Activated naive CD8-positive, alpha-beta T cell treated with anti-CD3 and anti-CD28 coated beads, Interleukin-2, amount 10 ng/mL, durations not matched to agents 7 days and 5 days (primary cell): ENCODE measurements at regions not wholly inside any gene's neighbourhood (a gene's known extent, or its start where the extent isn't known, plus 50 kb on each side); places are given as distances from the start of the nearest gene placed in this dataset.

Experiments used
- ATAC-seq: fragments of 150-1000 bp; cut with Tn5 transposase; one replicate; pipeline ENCODE4 v1.10.0; 2021; ENCODE audit warnings: low read depth, moderate library complexity
- POLR2A ChIA-PET: fragments of 350-600 bp; sonication (Branson Sonifier 250); formaldehyde crosslinking; loops from one replicate; lab custom pipeline; 2021; ENCODE audit warnings: antibody characterized with exemption; lab: Charles Lee
- DNase-seq: peaks from one replicate; pipeline ENCODE4 v3.0.0; 2021
- H3K27ac Mint-ChIP-seq: one replicate; pipeline ENCODE4 v1.8.0; 2022; ENCODE audit warnings: mild to moderate bottlenecking, mixed read lengths
- H3K27me3 Mint-ChIP-seq: one replicate; pipeline ENCODE4 v1.8.0; 2022; ENCODE audit warnings: mild to moderate bottlenecking, moderate library complexity, mixed read lengths
- H3K36me3 Mint-ChIP-seq: one replicate; pipeline ENCODE4 v1.8.0; 2021; ENCODE audit warnings: mild to moderate bottlenecking, mixed read lengths
- H3K4me1 Mint-ChIP-seq: one replicate; pipeline ENCODE4 v1.8.0; 2021; ENCODE audit warnings: mixed read lengths
- H3K4me3 Mint-ChIP-seq: one replicate; pipeline ENCODE4 v1.8.0; 2022; ENCODE audit warnings: mild to moderate bottlenecking, moderate library complexity, mixed read lengths
- H3K9me3 Mint-ChIP-seq: one replicate; pipeline ENCODE4 v1.8.0; 2021; ENCODE audit warnings: mixed read lengths

DNA sequence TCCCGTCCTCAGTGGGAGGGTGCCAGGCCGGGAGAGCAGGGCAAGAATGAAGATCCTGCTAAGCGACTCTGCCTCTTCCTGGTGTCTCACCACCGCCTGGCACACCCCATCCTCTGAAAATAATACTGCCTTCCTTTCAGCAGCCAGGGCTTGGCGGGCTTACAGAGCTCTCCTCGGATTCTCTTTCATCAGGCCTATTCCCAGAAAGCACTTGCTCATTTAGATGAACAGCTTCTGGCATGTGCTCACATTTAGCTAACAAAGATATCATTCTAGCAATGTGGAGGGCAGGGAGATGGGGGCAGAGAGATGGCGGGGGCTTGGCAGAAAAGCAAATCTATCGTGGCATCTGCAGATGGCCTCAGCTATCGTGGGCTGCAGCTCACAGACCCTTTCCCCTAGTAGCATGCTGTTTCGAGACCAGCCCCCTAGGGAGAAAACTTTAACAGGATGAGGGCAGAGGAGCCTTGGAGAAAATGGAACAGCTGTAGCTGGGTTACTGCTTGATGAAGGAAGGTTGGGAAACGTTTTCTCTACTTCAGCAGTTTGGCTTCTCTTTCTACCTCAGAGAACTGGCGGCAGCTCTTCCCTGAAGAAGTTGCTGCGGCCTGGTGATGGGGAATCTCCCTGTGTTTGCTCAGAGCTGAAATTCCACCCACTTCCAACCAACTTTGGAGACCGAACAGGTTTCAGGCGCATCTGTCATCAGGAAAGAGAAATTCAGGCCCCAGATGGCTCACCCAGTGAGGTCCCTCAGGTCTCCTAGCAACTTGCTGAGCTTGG lies 102.1 kb downstream of the TMEM174 start:
- ATAC-seq, result no peak
- H3K27me3 Mint-ChIP-seq, result peaks cover 21% of the 10 kb centered on the region

DNA sequence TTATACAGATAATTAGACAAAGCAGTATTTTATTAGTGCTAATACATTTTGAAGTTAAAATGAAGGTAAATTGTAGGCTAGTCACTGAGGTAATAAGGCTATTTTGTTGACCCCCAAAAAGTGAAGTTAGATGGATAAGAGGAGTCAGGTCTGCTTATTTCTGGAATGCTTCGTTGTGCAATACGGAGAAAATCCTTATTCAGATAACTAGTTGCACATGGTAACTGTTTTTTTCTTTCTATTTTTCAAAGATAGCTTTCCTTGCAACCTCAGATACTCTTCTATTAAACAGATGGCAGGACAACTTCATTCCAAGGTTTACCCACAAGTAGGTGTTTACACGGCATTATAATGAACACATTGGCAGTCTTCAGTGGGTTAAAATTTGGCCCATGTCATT lies 101.1 kb downstream of the TMEM174 start:
- no peak overlapping the region for H3K4me3 Mint-ChIP-seq
- no peaks in the 10 kb centered on the region for H3K9me3 Mint-ChIP-seq
- no peaks in the 10 kb centered on the region for H3K4me1 Mint-ChIP-seq
- peaks cover 18% of the 10 kb centered on the region for H3K27me3 Mint-ChIP-seq
- H3K36me3 Mint-ChIP-seq, result no peaks in the 10 kb centered on the region
- POLR2A ChIA-PET, result no interaction called here
- ATAC-seq (no peak), DNase-seq (no peak)
- no peak overlapping the region for H3K27ac Mint-ChIP-seq

More for the DNA sequence above, 102.1 kb downstream of the TMEM174 start:
- POLR2A ChIA-PET, result no interaction called here
- no peaks in the 10 kb centered on the region for H3K9me3 Mint-ChIP-seq
- no peak overlapping the region for H3K4me3 Mint-ChIP-seq
- DNase-seq, result no peak
- H3K4me1 Mint-ChIP-seq, result no peaks in the 10 kb centered on the region
- no peaks in the 10 kb centered on the region for H3K36me3 Mint-ChIP-seq
- H3K27ac Mint-ChIP-seq, result no peak overlapping the region

DNA sequence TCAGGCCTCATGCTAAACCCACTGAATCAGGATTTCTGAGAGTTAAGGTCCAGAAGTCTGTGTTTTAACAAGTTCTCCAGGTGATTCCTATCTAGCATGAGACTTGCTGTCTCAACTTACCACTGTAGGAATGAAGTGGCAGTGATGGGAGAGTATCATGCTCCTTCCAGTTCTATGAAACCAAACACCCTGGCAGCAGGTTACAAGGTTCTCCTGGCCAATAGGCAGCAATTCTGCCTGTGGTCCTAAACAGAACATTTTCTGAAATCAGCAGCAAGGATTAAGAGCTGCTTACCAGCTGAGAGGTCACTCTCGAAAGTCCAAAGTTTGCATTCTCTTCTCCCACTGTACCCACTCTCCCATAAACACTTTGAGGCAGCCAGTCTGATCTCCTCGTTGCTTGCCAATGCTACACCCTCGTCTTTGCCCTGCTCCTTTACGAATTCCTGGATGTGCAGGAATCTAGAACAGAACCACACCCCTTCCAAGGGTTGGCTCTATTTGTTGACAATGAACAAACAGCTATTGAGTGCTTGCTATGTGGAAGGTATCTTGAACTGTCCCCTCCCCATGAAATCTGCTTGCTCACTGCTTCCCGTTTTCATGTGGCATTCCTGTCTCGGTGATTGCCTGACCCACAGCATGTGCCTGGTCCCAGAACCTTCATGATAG lies 100.5 kb downstream of the TMEM174 start:
- peaks cover 20% of the 10 kb centered on the region for H3K27me3 Mint-ChIP-seq
- POLR2A ChIA-PET, result no interaction called here

DNA sequence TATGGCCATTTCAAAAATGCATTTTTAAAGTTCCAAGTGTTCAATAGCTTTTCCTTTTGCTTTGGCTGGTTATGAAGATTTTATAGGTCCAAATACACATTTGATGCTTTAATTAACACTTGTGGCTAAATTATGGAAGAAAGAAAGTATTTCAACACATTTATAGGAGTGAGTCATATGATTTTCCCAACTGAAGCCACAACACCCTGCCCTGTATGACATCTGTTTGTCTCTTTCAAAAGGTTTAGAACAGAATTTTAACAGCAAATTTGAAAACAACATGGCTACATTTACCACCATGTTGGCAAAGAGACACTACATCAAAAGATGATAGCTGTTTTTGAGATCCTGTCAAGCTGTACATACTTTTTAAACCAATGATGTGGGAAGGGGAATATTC lies 99.4 kb downstream of the TMEM174 start:
- no peaks in the 10 kb centered on the region for H3K36me3 Mint-ChIP-seq
- ATAC-seq (no peak), DNase-seq (no peak)
- no peak overlapping the region for H3K4me3 Mint-ChIP-seq
- POLR2A ChIA-PET, result no interaction called here
- H3K27ac Mint-ChIP-seq, result no peak overlapping the region
- peaks cover 22% of the 10 kb centered on the region for H3K27me3 Mint-ChIP-seq
- no peaks in the 10 kb centered on the region for H3K4me1 Mint-ChIP-seq
- H3K9me3 Mint-ChIP-seq, result no peaks in the 10 kb centered on the region

More for the DNA sequence above, 100.5 kb downstream of the TMEM174 start:
- Mint-ChIP-seq H3K4me3 (no peak overlapping the region), H3K9me3 (no peaks in the 10 kb centered on the region), H3K4me1 (no peaks in the 10 kb centered on the region), H3K36me3 (no peaks in the 10 kb centered on the region), H3K27ac (no peak overlapping the region)
- ATAC-seq, result no peak
- no peak for DNase-seq

DNA sequence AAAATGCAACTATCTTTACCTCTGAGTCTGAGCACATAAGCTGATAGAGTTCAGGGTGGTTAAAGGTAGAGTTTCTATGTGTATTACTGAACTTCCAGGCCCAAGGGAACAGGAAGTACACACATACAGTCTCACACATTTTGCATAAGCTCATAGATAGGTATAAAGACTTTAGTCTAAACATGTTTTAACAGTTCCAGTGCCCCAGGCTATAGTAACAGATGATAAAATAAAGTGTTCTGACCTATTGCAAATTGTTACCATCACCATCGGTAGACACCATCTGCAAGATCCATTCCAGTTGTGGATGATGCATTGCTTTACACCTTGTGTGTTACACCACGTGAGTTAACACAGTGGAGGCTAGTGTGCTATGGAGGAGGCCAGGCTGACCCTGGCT lies 95.8 kb downstream of the TMEM174 start:
- Mint-ChIP-seq H3K36me3 (no peaks in the 10 kb centered on the region), H3K27me3 (peaks cover 18% of the 10 kb centered on the region), H3K9me3 (no peaks in the 10 kb centered on the region), H3K4me3 (no peak overlapping the region), H3K4me1 (no peaks in the 10 kb centered on the region), H3K27ac (no peak overlapping the region)
- DNase-seq (no peak), ATAC-seq (no peak)
- POLR2A ChIA-PET, result no interaction called here

DNA sequence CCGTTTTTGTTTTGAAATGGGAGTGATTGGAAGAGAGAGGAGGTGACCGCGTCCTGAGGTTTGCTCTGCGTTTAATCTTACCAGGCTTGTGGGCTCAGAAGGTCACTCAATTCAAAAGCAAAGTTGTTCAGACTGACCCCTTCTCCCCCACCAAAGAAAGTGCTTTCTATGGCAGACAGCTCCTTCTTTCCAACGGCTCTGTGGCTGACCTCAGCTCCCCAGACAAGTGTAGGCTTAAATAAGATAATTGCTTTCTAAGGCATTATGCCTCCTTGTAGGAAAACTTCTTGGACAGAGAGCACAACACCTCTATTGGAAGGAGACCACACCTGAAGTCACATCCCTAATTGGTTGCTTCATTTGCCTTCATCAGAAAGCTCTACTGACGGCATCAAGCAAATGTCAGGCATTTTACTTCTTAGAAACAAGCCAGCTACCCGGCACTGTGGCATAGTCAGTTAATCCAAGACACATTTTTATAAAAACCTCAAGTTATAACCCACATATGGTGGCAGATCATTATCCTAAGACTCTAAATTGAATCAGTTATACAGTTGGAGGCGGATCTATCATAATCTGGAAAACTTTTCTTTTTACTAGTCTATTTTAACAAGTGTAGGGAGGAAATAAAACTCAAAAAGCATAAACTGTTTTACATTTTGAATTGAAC lies 94.9 kb downstream of the TMEM174 start:
- POLR2A ChIA-PET, result no interaction called here

DNA sequence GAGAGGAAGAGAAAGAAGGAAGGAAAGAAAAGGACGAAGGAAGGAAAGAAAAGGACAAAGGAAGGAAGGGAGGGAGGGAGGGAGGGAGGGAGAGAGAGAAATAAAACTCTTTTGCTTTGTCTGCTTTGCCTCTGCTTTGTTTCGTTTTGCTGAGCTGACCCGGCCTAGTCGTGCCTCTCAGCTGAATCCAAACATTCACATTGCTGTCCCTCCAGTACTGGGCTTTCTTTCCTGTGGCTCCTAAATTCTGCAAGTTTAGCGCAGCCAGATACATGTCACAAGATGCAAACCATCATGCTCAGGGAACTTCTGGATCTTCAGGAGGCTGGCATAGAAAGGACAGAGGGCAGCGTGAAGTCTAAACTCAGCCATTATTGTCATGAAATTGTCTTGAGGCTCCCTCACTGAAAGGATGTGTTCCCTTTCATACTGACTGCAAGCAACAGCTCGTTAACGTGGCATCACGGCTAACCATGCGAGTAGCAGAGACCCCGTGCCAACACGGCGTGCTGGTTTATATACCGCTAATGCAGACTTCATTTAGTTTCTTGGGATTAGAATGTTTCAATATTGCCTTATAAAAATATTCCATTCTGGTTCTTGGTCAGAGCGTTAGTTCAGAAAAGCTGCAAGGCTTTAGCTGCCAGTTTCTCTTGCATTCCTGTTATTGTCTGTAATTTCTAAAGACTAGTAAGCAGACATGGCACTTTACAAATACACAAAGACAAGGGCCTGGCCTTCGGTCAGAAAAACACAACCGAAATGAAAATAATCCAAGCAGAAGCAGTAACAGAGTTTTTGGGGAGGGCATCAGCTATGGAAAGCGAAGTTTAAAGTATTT lies 94.2 kb downstream of the TMEM174 start:
- no peak overlapping the region for H3K4me3 Mint-ChIP-seq
- ATAC-seq, result no peak
- H3K27me3 Mint-ChIP-seq, result peaks cover 14% of the 10 kb centered on the region
- DNase-seq, result no peak
- no peak overlapping the region for H3K27ac Mint-ChIP-seq
- H3K9me3 Mint-ChIP-seq, result no peaks in the 10 kb centered on the region
- no peaks in the 10 kb centered on the region for H3K4me1 Mint-ChIP-seq
- H3K36me3 Mint-ChIP-seq, result no peaks in the 10 kb centered on the region
- POLR2A ChIA-PET, result no interaction called here

More for the DNA sequence above, 94.9 kb downstream of the TMEM174 start:
- Mint-ChIP-seq H3K27me3 (peaks cover 12% of the 10 kb centered on the region), H3K36me3 (no peaks in the 10 kb centered on the region), H3K4me3 (no peak overlapping the region), H3K27ac (no peak overlapping the region), H3K4me1 (no peaks in the 10 kb centered on the region), H3K9me3 (no peaks in the 10 kb centered on the region)
- ATAC-seq, result no peak
- DNase-seq, result no peak

DNA sequence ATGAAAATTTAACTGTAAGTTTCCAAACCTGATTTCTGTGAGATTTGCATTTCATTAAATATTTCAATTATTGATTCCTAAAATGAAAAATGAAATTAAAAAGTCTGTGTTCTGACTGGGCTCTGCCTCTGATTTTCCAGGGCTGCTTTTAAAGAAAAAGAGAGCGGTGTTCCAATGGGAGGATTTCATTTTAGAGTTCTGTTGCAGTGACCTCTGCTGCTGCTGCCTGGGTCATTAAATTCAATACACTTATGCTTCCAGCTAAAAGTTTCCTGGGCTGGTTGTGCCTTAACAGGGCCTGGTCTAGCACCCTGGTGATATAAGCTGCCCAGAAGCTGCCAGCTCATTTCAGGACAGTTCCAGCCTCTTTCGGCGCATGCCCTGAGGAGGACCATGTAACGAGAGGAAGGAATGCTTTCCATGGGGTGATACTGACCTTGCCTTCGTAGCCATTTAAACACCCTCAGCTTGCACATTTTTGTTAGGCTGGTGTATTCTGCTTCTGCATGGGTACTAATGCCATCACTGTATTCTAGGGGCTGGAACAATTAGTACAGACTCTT lies 93.3 kb downstream of the TMEM174 start:
- H3K9me3 Mint-ChIP-seq, result no peaks in the 10 kb centered on the region
- DNase-seq, result no peak
- no peaks in the 10 kb centered on the region for H3K4me1 Mint-ChIP-seq
- peaks cover 14% of the 10 kb centered on the region for H3K27me3 Mint-ChIP-seq
- POLR2A ChIA-PET, result no interaction called here
- ATAC-seq, result no peak
- H3K4me3 Mint-ChIP-seq, result no peak overlapping the region
- no peak overlapping the region for H3K27ac Mint-ChIP-seq
- no peaks in the 10 kb centered on the region for H3K36me3 Mint-ChIP-seq

DNA sequence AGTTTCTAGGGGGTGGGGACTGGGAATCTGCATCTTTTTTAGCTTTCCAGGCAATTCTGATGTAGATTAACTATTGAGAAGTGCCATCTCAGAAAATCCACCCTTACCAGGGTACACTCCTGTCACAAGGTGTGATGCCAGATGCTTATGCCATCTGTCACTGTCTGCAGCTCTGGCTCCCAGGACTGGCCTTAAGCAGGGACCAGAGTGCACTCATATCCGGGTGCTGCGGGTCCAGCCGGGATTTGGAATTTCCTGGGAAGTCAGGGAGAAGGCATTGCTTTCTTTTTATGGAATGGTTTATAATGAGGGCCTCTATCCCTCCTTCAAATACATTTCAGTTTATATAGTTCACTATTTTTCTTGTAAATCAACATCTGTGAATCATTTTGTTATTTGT lies 92.6 kb downstream of the TMEM174 start:
- peaks cover 14% of the 10 kb centered on the region for H3K27me3 Mint-ChIP-seq
- no peak overlapping the region for H3K27ac Mint-ChIP-seq
- DNase-seq, result no peak
- no peak overlapping the region for H3K4me3 Mint-ChIP-seq
- ATAC-seq, result no peak
- H3K9me3 Mint-ChIP-seq, result no peaks in the 10 kb centered on the region
- no peaks in the 10 kb centered on the region for H3K4me1 Mint-ChIP-seq
- H3K36me3 Mint-ChIP-seq, result no peaks in the 10 kb centered on the region
- POLR2A ChIA-PET, result no interaction called here

DNA sequence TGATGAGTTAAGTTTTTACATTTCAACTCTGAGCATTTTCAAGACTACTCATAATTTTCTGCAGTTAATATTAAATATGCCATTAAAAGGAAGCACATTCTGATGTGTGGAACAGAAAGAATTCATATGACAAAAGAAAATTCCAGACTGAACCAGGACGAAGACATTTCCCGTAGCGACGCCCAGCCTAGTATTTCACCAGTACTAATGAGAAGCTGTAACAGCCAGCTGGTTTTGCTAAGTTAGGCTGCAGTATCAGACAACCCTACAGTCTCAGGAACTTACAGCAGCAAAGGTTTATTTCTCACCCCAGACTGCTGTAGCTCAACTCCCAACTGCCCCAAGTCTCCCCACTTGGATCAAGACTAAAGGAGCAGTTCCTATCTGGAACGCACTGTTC lies 91.6 kb downstream of the TMEM174 start:
- Mint-ChIP-seq H3K9me3 (no peaks in the 10 kb centered on the region), H3K27me3 (peaks cover 14% of the 10 kb centered on the region), H3K4me3 (no peak overlapping the region), H3K27ac (no peak overlapping the region), H3K36me3 (no peaks in the 10 kb centered on the region), H3K4me1 (no peaks in the 10 kb centered on the region)
- no peak for DNase-seq
- POLR2A ChIA-PET, result no interaction called here
- no peak for ATAC-seq

DNA sequence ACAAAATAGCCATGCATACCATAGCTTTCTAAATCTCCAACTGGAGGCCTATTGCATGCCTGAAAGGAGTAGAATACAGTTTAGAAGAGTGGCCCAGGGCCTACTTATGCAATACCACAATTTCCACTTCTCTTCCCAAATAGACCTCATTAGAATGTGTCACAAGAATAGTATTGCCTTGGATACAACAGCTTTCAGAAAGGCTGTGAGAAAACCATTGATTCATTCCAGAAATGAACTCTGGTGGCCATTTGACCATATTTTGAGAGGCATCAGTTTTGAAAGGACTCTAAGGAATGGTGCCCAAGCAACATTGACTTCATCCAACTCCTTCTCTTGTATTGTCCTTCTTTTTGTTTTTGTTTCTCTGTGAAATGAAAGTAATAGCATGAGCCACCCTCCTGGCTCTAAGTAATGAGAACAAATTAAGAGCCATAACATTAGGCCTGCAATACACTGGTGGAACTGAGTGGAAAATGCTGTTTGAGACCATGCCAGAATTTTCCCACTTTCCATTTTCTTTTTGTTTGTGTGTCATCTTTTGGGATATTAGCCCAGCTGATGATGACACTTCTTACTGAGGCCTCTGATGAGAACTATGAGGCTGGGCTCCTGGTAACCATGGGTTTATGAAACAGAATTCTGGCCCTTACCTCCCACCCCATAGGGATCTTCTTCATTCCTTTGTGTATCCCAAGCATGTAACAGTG lies 90.2 kb downstream of the TMEM174 start:
- no peak overlapping the region for H3K27ac Mint-ChIP-seq
- H3K4me3 Mint-ChIP-seq, result no peak overlapping the region
- POLR2A ChIA-PET, result no interaction called here
- ATAC-seq (no peak), DNase-seq (no peak)
- no peaks in the 10 kb centered on the region for H3K4me1 Mint-ChIP-seq
- no peaks in the 10 kb centered on the region for H3K9me3 Mint-ChIP-seq
- H3K27me3 Mint-ChIP-seq, result peaks cover 16% of the 10 kb centered on the region
- H3K36me3 Mint-ChIP-seq, result no peaks in the 10 kb centered on the region

DNA sequence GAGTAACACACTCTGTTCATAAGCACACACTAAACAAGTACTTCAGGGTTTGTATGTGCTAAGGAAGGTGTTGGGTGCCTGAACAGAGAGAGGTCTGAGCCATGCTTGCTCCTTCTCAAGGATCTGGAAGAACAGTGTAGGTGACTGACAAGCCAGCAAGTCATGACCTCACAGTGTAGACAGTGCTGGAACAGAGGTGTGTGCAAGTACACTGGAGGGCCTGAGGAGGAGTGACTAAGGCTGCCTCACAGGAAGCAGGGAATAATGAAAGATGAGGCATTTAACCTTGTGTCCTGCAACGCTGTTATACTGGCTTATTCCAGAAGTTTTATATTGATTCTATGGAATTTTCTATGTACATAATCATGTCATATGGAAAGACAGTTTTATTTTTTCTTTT lies 83.9 kb downstream of the TMEM174 start:
- Mint-ChIP-seq H3K4me3 (no peak overlapping the region), H3K4me1 (no peaks in the 10 kb centered on the region), H3K27ac (no peak overlapping the region), H3K36me3 (no peaks in the 10 kb centered on the region), H3K9me3 (no peaks in the 10 kb centered on the region), H3K27me3 (peaks cover 12% of the 10 kb centered on the region)
- POLR2A ChIA-PET, result no interaction called here
- ATAC-seq (no peak), DNase-seq (no peak)
